Lower lobe of right lung (tissue), 2 donors: ENCODE measurements at regions not wholly inside any gene's neighbourhood (a gene's known extent, or its start where the extent isn't known, plus 50 kb on each side); places are given as distances from the start of the nearest gene placed in this dataset.
A peak's percentile ranks its signal among the peaks of the same experiment; 100 is the strongest.

Experiments used
- ATAC-seq, 2 donors: fragments of 200-7000 bp; cut with Tn5 transposase; one replicate each; pipeline ENCODE4 v1.9.1; 2020 to 2022; ENCODE audit warnings: mild to moderate bottlenecking in 2 of 2, moderate library complexity in 2 of 2
- DNase-seq: peaks from one replicate; pipeline ENCODE4 v3.0.0-alpha.2; 2020
- H3K27ac ChIP-seq: fragments of 200-600 bp; one replicate; pipeline ENCODE4 v1.8.0; 2022
- H3K27me3 ChIP-seq: fragments of 200-600 bp; one replicate; pipeline ENCODE4 v1.8.0; 2022; ENCODE audit warnings: low read depth
- H3K36me3 ChIP-seq: fragments of 200-600 bp; one replicate; pipeline ENCODE4 v1.8.0; 2022; ENCODE audit warnings: mild to moderate bottlenecking
- H3K4me1 ChIP-seq: fragments of 200-600 bp; one replicate; pipeline ENCODE4 v1.8.0; 2022
- H3K4me3 ChIP-seq: fragments of 200-600 bp; one replicate; pipeline ENCODE4 v1.8.0; 2022; ENCODE audit warnings: mild to moderate bottlenecking
- H3K9me3 ChIP-seq: fragments of 200-600 bp; one replicate; pipeline ENCODE4 v1.8.0; 2022
- intact Hi-C: fragments of 100-400 bp; cut with DNase I; formaldehyde crosslinking; loops from one replicate; pipeline ENCODE4 v1.11.0; 2022
- TF ChIP-seq, protein P1 (sequence below): fragments of 200-600 bp; IDR thresholded peaks from one replicate; pipeline ENCODE4 v1.8.0; 2022; ENCODE audit warnings: antibody characterized with exemption, mild to moderate bottlenecking
- donor health status: DM: no; HTN: yes; CAD: no; lungs with severe emphysema.

GRCh38 chr18:24585996-24586566 lies 125.6 kb downstream of the HRH4 start:
- H3K4me1 ChIP-seq = no peaks in the 10 kb centered on the region
- H3K27me3 ChIP-seq = no peaks in the 10 kb centered on the region
- ATAC-seq (no peak), DNase-seq (no peak)
- no peak overlapping the region for H3K4me3 ChIP-seq
- H3K36me3 ChIP-seq = no peaks in the 10 kb centered on the region
- TF ChIP-seq, protein P1, sequence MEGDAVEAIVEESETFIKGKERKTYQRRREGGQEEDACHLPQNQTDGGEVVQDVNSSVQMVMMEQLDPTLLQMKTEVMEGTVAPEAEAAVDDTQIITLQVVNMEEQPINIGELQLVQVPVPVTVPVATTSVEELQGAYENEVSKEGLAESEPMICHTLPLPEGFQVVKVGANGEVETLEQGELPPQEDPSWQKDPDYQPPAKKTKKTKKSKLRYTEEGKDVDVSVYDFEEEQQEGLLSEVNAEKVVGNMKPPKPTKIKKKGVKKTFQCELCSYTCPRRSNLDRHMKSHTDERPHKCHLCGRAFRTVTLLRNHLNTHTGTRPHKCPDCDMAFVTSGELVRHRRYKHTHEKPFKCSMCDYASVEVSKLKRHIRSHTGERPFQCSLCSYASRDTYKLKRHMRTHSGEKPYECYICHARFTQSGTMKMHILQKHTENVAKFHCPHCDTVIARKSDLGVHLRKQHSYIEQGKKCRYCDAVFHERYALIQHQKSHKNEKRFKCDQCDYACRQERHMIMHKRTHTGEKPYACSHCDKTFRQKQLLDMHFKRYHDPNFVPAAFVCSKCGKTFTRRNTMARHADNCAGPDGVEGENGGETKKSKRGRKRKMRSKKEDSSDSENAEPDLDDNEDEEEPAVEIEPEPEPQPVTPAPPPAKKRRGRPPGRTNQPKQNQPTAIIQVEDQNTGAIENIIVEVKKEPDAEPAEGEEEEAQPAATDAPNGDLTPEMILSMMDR = no peak
- H3K9me3 ChIP-seq = no peaks in the 10 kb centered on the region
- intact Hi-C loops = no loop called here
- no peak overlapping the region for H3K27ac ChIP-seq

- no peaks in the 10 kb centered on the region for H3K27me3 ChIP-seq
- no peaks in the 10 kb centered on the region for H3K36me3 ChIP-seq
- ATAC-seq = no peak
- no peak for DNase-seq
- H3K27ac ChIP-seq = no peak overlapping the region
- TF ChIP-seq, protein P1 = no peak
- no peak overlapping the region for H3K4me3 ChIP-seq
- H3K9me3 ChIP-seq = no peaks in the 10 kb centered on the region
- intact Hi-C loops = no loop called here
- H3K4me1 ChIP-seq = no peaks in the 10 kb centered on the region
These were observed 126.4 kb downstream of the HRH4 start for GRCh38 chr18:24586662-24587360.

GRCh38 chr18:24588440-24588839 lies 128.0 kb downstream of the HRH4 start:
- no peaks in the 10 kb centered on the region for H3K9me3 ChIP-seq
- no peak overlapping the region for H3K27ac ChIP-seq
- no peaks in the 10 kb centered on the region for H3K27me3 ChIP-seq
- intact Hi-C loops = no loop called here
- ATAC-seq = peak in 1 of 2 donors; percentile 54
- no peaks in the 10 kb centered on the region for H3K4me1 ChIP-seq
- TF ChIP-seq, protein P1 = no peak
- no peaks in the 10 kb centered on the region for H3K36me3 ChIP-seq
- H3K4me3 ChIP-seq = no peak overlapping the region
- no peak for DNase-seq

DNA sequence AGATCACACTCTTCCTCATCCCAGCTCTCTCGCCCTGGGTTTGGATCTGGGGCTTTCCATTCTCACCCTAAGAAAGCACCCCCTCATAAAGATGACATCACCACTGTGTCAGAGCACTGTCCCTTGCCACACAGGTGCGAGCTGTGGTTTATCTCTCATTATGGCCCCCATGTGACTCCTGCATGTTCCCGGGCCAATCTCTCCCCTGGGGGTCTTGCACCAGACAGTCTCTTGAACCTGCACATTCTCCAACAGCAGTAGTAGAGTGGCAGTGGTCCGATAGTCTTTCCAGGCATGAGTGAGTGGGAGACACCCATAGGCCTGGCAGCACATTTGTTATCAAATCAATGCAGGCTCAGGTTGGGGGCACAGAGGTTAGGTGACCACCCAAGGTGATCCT lies 130.5 kb downstream of the HRH4 start:
- Histone ChIP-seq H3K9me3 (no peaks in the 10 kb centered on the region), H3K36me3 (no peaks in the 10 kb centered on the region), H3K27ac (no peak overlapping the region), H3K4me3 (no peak overlapping the region), H3K4me1 (no peaks in the 10 kb centered on the region), H3K27me3 (no peaks in the 10 kb centered on the region)
- ATAC-seq = no peak
- DNase-seq = no peak
- intact Hi-C loops = loop anchor here (10.0 kb wide), 1 partner anchor 144 kb away; no protein-coding TSS in a partner anchor
- TF ChIP-seq, protein P1 = no peak

DNA sequence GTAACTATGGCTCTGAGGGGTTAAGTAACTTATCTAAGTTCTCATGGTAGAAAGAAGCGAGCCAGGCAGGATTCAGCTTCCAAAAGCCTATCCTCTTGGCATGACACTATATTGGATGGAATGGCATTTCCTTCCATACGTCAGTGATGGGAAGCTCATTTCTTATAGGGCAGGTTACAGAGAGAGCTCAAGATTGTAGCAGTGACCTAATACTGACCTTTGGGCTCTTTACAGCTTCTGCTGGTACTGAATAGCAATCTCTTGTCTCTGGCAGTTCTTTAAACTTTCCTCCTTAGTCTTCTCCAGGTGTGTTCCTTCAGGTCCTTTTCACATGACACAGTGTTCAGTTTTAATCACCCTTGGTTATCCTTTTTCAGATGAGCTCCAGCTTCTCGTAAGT lies 133.0 kb downstream of the HRH4 start:
- no peak overlapping the region for H3K4me3 ChIP-seq
- H3K9me3 ChIP-seq = no peaks in the 10 kb centered on the region
- ATAC-seq (no peak), DNase-seq (no peak)
- intact Hi-C loops = loop anchor here (10.0 kb wide), 1 partner anchor 141 kb away; no protein-coding TSS in a partner anchor
- H3K4me1 ChIP-seq = no peaks in the 10 kb centered on the region
- no peak overlapping the region for H3K27ac ChIP-seq
- TF ChIP-seq, protein P1 = no peak
- no peaks in the 10 kb centered on the region for H3K27me3 ChIP-seq
- no peaks in the 10 kb centered on the region for H3K36me3 ChIP-seq
